ENCODE measurements at regions not wholly inside any gene's neighbourhood (a gene's known extent, or its start where the extent isn't known, plus 50 kb on each side); places are given as distances from the start of the nearest gene placed in this dataset.

- Histone ChIP-seq H3K27ac (replicated peaks) (no peak overlapping the region), H3K27me3 (ENCODE audit: insufficient read depth, poor library complexity, severe bottlenecking) (no peaks in the 10 kb centered on the region), H3K4me3 (replicated peaks; ENCODE audit: insufficient read depth, low read length) (no peak overlapping the region)
- no peak for DNase-seq (ENCODE audit: low read depth in 1 of 2, low spot score in 1 of 2)
- no peak for TF ChIP-seq REST (IDR thresholded peaks at IDR 0.05; ENCODE audit: insufficient replicate concordance, low read depth)
- no peak for TF ChIP-seq SPI1 (IDR thresholded peaks at IDR 0.05; ENCODE audit: borderline replicate concordance, low read depth)
- no peak for TF ChIP-seq POLR2AphosphoS5 (IDR thresholded peaks at IDR 0.05; ENCODE audit: low read depth)
- TF ChIP-seq, protein P1, sequence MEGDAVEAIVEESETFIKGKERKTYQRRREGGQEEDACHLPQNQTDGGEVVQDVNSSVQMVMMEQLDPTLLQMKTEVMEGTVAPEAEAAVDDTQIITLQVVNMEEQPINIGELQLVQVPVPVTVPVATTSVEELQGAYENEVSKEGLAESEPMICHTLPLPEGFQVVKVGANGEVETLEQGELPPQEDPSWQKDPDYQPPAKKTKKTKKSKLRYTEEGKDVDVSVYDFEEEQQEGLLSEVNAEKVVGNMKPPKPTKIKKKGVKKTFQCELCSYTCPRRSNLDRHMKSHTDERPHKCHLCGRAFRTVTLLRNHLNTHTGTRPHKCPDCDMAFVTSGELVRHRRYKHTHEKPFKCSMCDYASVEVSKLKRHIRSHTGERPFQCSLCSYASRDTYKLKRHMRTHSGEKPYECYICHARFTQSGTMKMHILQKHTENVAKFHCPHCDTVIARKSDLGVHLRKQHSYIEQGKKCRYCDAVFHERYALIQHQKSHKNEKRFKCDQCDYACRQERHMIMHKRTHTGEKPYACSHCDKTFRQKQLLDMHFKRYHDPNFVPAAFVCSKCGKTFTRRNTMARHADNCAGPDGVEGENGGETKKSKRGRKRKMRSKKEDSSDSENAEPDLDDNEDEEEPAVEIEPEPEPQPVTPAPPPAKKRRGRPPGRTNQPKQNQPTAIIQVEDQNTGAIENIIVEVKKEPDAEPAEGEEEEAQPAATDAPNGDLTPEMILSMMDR (IDR thresholded peaks at IDR 0.05; ENCODE audit: insufficient read depth, low read length), result no peak
- no peak for TF ChIP-seq GABPA (IDR thresholded peaks at IDR 0.05; ENCODE audit: low read depth)
These were observed 245.8 kb downstream of the FBXO8 start for GRCh38 chr4:174037631-174038030.

DNA sequence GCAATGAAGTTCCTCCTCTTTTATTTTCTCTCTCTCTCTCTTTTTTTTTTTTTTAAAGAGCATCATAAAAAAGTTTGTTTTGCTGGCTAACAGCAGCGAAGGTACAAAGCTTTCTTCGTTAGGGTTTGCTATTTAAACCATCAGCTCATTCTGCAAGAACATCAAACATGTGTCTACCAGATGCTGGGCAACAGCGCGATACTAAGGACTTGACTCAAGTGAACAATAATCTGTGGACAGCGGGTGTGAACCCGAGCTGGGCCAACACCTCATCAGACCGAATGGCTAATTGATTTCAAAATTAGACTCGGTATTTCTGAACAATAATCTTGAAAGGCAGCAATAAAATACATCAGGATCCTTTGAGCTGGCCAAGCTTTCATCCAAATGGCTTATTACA lies 246.4 kb downstream of the FBXO8 start:
- no peaks in the 10 kb centered on the region for H3K27me3 ChIP-seq (ENCODE audit: insufficient read depth, poor library complexity, severe bottlenecking)
- DNase-seq (ENCODE audit: low read depth in 1 of 2, low spot score in 1 of 2), result no peak
- H3K27ac ChIP-seq (replicated peaks), result no peak overlapping the region
- no peak overlapping the region for H3K4me3 ChIP-seq (replicated peaks; ENCODE audit: insufficient read depth, low read length)
- TF ChIP-seq, protein P1 (IDR thresholded peaks at IDR 0.05; ENCODE audit: insufficient read depth, low read length), result no peak
- TF ChIP-seq POLR2AphosphoS5 (IDR thresholded peaks at IDR 0.05; ENCODE audit: low read depth) (no peak), SPI1 (IDR thresholded peaks at IDR 0.05; ENCODE audit: borderline replicate concordance, low read depth) (no peak), GABPA (IDR thresholded peaks at IDR 0.05; ENCODE audit: low read depth) (no peak), REST (IDR thresholded peaks at IDR 0.05; ENCODE audit: insufficient replicate concordance, low read depth) (no peak)

GRCh38 chr4:174036576-174036975 lies 246.9 kb downstream of the FBXO8 start:
- H3K4me3 ChIP-seq (replicated peaks; ENCODE audit: insufficient read depth, low read length), result no peak overlapping the region
- no peak overlapping the region for H3K27ac ChIP-seq (replicated peaks)
- no peak for TF ChIP-seq GABPA (IDR thresholded peaks at IDR 0.05; ENCODE audit: low read depth)
- TF ChIP-seq REST (IDR thresholded peaks at IDR 0.05; ENCODE audit: insufficient replicate concordance, low read depth), result no peak
- TF ChIP-seq, protein P1 (IDR thresholded peaks at IDR 0.05; ENCODE audit: insufficient read depth, low read length), result no peak
- no peak for TF ChIP-seq SPI1 (IDR thresholded peaks at IDR 0.05; ENCODE audit: borderline replicate concordance, low read depth)
- no peak for DNase-seq (ENCODE audit: low read depth in 1 of 2, low spot score in 1 of 2)
- H3K27me3 ChIP-seq (ENCODE audit: insufficient read depth, poor library complexity, severe bottlenecking), result no peaks in the 10 kb centered on the region

Data from HL-60 (cell line).